Lower leg skin (tissue), 4 donors: ENCODE measurements at regions not wholly inside any gene's neighbourhood (a gene's known extent, or its start where the extent isn't known, plus 50 kb on each side); places are given as distances from the start of the nearest gene placed in this dataset.

Experiments
- DNase-seq, 2 donors: peaks; one replicate each; pipeline ENCODE4 v3.0.0-alpha.2; 2019; ENCODE audit warnings: low spot score in 2 of 2
- H3K4me3 ChIP-seq: fragments of 200-600 bp; sonication (generic); 2 replicates; pipeline ENCODE4 v1.5.1; 2017; ENCODE audit warnings: mild to moderate bottlenecking, low read depth; ENCODE audit not compliant: poor library complexity, severe bottlenecking
- CTCF ChIP-seq, 3 donors: fragments of 450-650 bp; IDR thresholded peaks; one replicate each; pipeline ENCODE4 v1.5.1; 2016; ENCODE audit warnings: antibody characterized with exemption in 3 of 3, mild to moderate bottlenecking in 3 of 3, moderate library complexity in 2 of 3
- POLR2A ChIP-seq, 2 donors: fragments of 450-650 bp; IDR thresholded peaks; one replicate each; pipeline ENCODE4 v1.6.1; 2016 to 2017; ENCODE audit warnings: antibody characterized with exemption in 2 of 2, mild to moderate bottlenecking in 1 of 2, moderate library complexity in 1 of 2
- WGBS, 2 donors: methylation state at CpG; one replicate each; pipeline ENCODE4 v1.1.5; 2018; 5-methylcytosine and 5-hydroxymethylcytosine counted together
- intact Hi-C: fragments of 100-400 bp; cut with DNase I; formaldehyde crosslinking; loops from one replicate; pipeline ENCODE4 v1.15.0; 2023; ENCODE audit warnings: low total_unique reads

DNA sequence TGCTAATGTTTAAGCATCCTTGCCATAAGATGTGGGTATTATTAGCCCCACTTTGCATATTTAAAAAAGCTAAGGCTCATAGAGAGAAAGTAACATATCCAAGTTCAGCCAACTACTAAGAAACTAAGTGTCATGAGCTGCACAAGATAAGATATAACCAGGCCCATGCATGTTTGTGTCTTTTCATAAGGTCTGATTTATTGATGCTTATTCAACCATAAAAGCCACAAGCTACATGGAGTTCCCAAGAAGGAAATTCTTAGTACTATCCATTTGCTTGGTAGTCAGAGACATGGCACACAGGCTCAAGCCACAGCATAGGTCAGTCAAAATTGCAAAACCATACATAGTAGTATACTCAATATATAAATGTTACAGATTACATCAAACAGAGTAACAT is 488.5 kb downstream of the SOX6 start:
- no peak overlapping the region for H3K4me3 ChIP-seq
- no peak for TF ChIP-seq POLR2A (IDR thresholded peaks at IDR 0.05)
- TF ChIP-seq CTCF (IDR thresholded peaks at IDR 0.05) = no peak
- DNase-seq = no peak
- intact Hi-C loops = no loop called here

DNA sequence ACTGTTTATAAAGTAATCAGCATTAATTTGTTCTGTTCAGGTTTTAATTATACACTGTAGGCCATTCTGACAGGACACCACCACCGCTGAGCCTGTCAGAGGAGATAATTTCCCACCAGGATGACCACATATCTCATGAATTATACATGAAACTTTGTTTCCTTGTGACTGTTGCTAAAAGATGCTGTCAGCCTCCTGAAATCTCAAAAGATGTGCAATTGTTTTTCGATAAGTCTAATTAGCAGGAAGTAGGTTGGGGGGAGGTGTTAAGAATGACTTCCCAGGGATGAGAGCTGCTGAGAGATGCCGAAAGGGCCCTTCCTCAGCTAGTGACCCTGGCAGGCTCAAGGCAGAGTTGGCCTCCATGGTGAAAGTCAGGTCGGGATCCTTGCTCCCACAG is 485.4 kb downstream of the SOX6 start:
- intact Hi-C loops = no loop called here
- no peak overlapping the region for H3K4me3 ChIP-seq
- DNase-seq = no peak
- WGBS, 2 donors = 90 to 94% methylated on average over 4 of the region's 4 CpGs
- no peak for TF ChIP-seq POLR2A (IDR thresholded peaks at IDR 0.05)
- no peak for TF ChIP-seq CTCF (IDR thresholded peaks at IDR 0.05)

- TF ChIP-seq CTCF (IDR thresholded peaks at IDR 0.05) = no peak
- TF ChIP-seq POLR2A (IDR thresholded peaks at IDR 0.05) = no peak
- no peak for DNase-seq
- 89 to 92% methylated on average over 3 of the region's 3 CpGs for WGBS, 2 donors
Observed at GRCh38 chr11:15871904-15872626, 484.3 kb downstream of the SOX6 start.

DNA sequence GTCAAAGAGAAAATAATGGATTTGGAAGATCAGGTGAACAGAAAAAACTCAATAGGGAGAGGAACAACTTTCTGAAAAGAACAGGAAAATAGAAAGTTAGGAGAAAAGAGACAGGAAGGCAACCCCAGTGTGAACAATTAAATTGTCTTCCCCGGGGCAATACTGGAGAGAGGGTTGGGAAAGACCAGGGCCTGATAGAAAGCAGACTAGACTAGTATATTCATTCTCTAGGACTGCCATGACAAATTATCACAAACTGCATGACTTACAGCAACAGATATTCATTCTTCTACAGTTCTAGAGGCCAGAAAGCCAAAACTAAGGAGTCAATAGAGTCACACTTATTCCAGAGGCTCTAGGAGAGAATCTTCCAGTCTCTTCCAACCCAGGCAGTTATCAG is 482.8 kb downstream of the SOX6 start:
- TF ChIP-seq CTCF (IDR thresholded peaks at IDR 0.05) = no peak
- TF ChIP-seq POLR2A (IDR thresholded peaks at IDR 0.05) = no peak
- whole genome bisulfite sequencing, 2 donors = 65 to 85% methylated on average over 1 of the region's 1 CpG
- intact Hi-C loops = no loop called here
- H3K4me3 ChIP-seq = no peak overlapping the region
- no peak for DNase-seq

More at GRCh38 chr11:15871904-15872626, 484.3 kb downstream of the SOX6 start:
- H3K4me3 ChIP-seq = no peak overlapping the region
- intact Hi-C loops = no loop called here

GRCh38 chr11:15874704-15875103 is 481.6 kb downstream of the SOX6 start:
- H3K4me3 ChIP-seq = no peak overlapping the region
- DNase-seq = no peak
- intact Hi-C loops = no loop called here
- WGBS, 2 donors = 97 to 99% methylated on average over 2 of the region's 2 CpGs
- TF ChIP-seq CTCF (IDR thresholded peaks at IDR 0.05) (no peak), POLR2A (IDR thresholded peaks at IDR 0.05) (no peak)

- WGBS, 2 donors = 99 to 100% methylated on average over 3 of the region's 3 CpGs
- no peak for DNase-seq
- intact Hi-C loops = no loop called here
- TF ChIP-seq POLR2A (IDR thresholded peaks at IDR 0.05) (no peak), CTCF (IDR thresholded peaks at IDR 0.05) (no peak)
- H3K4me3 ChIP-seq = no peak overlapping the region
Observed at GRCh38 chr11:15875393-15875792, 481.0 kb downstream of the SOX6 start.
